Femur (tissue), 1 donor: ENCODE measurements at regions not wholly inside any gene's neighbourhood (a gene's known extent, or its start where the extent isn't known, plus 50 kb on each side); places are given as distances from the start of the nearest gene placed in this dataset.

ENCODE experiments used
- DNase-seq: peaks from one replicate; pipeline ENCODE4 v3.0.0-alpha.2; 2017

- no peak for DNase-seq
Observed at GRCh38 chr18:78908462-78909260, 71.0 kb upstream of the SALL3 start.

- DNase-seq = no peak
Observed at GRCh38 chr18:78911751-78912283, 67.8 kb upstream of the SALL3 start.

GRCh38 chr18:78912336-78912735 lies 67.3 kb upstream of the SALL3 start:
- DNase-seq = no peak

GRCh38 chr18:78912844-78913243 lies 66.8 kb upstream of the SALL3 start:
- DNase-seq = no peak

GRCh38 chr18:78913395-78913794 lies 66.2 kb upstream of the SALL3 start:
- DNase-seq = no peak

GRCh38 chr18:78913830-78914231 lies 65.8 kb upstream of the SALL3 start:
- DNase-seq = no peak

- no peak for DNase-seq
Observed at GRCh38 chr18:78914249-78914935, 65.2 kb upstream of the SALL3 start.

- no peak for DNase-seq
Observed at GRCh38 chr18:78915446-78916008, 64.1 kb upstream of the SALL3 start.

GRCh38 chr18:78918707-78919106 lies 60.9 kb upstream of the SALL3 start:
- DNase-seq = no peak

- DNase-seq = no peak
Observed at GRCh38 chr18:78919956-78920355, 59.7 kb upstream of the SALL3 start.

- DNase-seq = no peak
Observed at GRCh38 chr18:78920456-78921138, 59.0 kb upstream of the SALL3 start.

- no peak for DNase-seq
Observed at GRCh38 chr18:78922856-78923255, 56.8 kb upstream of the SALL3 start.

- DNase-seq = no peak
Observed at GRCh38 chr18:78924301-78924700, 55.3 kb upstream of the SALL3 start.

GRCh38 chr18:78924786-78925540 lies 54.7 kb upstream of the SALL3 start:
- no peak for DNase-seq

GRCh38 chr18:78925557-78926242 lies 53.9 kb upstream of the SALL3 start:
- no peak for DNase-seq

GRCh38 chr18:78926243-78926615 lies 53.4 kb upstream of the SALL3 start:
- no peak for DNase-seq

- DNase-seq = no peak
Observed at GRCh38 chr18:78927156-78927555, 52.5 kb upstream of the SALL3 start.

GRCh38 chr18:78927616-78928015 lies 52.0 kb upstream of the SALL3 start:
- DNase-seq = no peak

- DNase-seq = no peak
Observed at GRCh38 chr18:78928076-78928475, 51.5 kb upstream of the SALL3 start.

- DNase-seq = no peak
Observed at GRCh38 chr18:78929516-78929915, 50.1 kb upstream of the SALL3 start.
